ENCODE measurements at regions not wholly inside any gene's neighbourhood (a gene's known extent, or its start where the extent isn't known, plus 50 kb on each side); places are given as distances from the start of the nearest gene placed in this dataset.

DNA sequence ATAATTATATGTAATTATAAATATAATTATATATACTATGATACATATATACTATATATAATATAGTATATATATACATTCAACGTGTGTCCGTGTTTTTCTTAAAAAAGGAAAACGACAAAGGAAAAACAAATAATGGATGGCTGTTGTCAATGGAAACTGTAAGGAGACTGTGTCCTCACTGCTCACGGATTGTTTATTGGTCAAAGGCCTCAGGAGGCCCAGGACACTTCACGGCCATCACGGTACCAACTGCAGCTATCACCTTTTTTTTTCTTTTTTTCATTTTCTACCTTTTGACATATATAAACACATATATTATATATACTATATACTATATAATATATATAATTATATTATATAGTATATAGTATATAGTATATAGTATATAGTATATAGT, 113.4 kb downstream of the SPTSSA start:
- DNase-seq = no peak

DNA sequence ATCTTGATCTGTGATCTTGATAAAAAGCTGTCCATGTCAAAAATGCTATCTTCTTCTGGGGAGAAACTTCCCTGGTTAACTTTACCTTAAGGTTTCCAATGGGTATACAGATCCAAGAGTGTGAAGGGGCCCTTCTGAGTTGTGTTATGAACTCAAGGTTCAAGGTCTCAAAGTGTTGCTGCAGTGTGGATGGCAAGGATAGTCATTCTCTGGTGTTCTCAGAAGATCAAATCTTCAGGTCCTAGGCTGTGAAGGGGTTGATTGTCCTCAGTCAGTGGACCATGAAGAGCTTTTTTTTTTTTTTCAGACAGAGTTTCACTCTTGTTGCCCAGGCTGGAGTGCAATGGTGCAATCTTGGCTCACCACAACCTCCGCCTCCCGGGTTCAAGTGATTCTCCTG, 114.4 kb downstream of the SPTSSA start:
- DNase-seq = no peak

DNA sequence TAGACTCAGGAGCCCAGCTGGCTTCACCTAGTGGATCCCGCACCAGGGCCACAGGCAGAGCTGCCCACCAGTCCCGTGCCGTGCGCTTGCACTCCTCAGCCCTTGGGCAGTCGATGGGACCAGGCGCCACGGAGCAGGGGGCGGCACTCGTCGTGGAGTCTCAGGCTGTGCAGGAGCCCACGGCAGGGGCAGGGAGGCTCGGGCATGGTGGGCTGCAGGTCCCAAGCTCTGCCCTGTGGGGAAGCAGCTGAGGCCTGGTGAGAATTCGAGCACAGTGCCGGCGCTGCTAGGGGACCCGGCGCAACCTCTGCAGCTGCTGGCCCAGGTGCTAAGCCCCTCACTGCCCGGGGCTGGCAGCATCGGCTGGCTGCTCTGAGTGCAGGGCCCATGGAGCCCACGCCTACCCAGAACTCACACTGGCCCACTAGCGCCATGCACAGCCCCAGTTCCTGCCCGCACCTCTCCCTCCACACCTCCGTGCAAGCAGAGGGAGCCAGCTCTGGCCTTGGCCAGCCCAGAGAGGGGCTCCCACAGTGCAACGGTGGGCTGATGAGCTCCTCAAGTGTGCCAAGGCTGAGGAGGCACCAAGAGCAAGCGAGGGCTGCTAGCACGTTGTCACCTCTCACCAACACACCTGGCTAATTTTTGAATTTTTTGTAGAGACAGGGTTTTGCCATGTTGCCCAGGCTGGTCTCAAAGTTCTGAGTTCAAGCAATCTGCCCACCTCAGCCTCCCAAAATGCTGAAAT, 116.1 kb downstream of the SPTSSA start:
- no peak for DNase-seq

DNA sequence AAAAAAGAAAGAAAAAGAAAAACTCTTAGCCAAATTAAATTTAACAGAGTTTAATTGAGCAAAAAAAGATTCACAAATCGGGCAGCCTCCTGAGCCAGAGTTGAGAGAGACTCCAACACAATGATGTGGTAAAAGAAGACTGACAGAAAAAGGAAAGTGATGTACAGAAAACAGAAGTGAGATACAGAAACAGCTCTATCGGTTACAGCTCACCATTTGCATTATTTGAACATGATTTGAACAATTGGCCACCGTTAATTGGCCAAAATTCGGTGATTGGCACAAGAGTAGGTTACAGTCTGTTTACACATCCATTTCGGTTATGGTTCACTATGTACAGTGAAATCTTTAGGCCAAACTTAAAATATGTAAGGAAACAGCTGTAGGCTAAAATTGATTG, 117.7 kb downstream of the SPTSSA start:
- no peak for DNase-seq

DNA sequence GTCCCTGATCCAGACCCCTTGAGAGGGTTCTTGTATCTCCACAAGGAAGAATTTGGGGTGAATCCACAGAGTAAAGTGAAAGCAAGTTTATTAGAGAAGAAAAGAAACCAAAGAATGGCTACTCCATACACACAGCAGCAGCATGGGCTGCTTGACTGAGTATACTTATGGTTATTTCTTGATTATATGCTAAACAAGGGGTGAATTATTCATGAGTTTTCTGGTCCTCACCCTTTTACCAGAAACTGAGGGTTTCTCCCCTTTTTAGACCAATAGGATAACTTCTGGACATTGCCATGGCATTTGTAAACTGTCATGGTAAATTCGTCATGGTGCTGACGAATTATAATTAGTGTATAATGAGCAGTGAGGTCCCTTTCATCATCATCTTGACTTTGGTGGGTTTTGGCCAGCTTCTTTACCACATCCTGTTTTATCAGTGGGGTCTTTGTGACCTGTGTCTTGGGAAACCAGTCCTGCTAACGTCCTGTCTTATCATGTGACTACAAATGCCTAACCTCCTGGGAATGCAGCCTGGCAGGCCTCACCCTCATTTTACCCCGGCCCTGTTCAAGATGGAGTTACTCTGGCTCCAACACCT, 121.9 kb downstream of the SPTSSA start:
- DNase-seq = no peak

DNA sequence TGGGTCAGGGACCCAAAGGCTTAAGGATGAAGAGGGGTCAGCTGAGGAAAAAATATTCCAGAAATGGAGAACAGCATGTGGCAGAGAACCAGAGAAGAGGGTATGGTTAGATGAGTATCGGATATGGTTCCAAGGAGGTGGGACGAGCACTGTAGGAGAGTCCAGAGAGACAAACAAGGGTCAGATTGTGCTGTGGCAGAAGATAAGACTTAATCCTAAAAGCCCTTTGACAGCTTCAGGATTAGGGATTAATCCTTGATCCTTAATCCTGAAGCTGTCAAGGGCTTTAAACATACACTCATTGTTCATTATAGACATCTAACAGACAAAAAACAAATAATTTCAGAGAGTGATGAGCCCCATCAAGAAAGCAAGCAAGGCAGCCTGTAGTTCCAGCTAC, 124.0 kb downstream of the SPTSSA start:
- DNase-seq = no peak

DNA sequence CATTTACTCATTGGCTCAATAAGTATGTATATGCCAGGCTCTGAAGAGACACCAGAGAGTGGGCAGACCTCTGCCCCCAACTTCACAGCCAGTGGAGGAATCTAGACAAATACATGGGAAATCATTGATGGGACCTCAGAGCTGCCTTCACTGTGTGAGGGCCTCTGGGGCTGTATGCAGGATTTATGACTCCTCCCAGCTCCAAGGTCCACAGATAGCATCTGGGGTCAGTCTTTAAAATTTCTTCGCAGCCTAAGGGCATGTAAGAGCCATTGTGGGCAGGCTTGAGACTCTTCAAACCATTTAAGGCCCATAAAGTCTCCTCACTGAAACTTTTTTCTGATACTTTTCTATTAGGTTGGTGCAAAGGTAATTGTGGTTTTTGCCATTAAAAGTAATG, 125.5 kb downstream of the SPTSSA start:
- no peak for DNase-seq

DNA sequence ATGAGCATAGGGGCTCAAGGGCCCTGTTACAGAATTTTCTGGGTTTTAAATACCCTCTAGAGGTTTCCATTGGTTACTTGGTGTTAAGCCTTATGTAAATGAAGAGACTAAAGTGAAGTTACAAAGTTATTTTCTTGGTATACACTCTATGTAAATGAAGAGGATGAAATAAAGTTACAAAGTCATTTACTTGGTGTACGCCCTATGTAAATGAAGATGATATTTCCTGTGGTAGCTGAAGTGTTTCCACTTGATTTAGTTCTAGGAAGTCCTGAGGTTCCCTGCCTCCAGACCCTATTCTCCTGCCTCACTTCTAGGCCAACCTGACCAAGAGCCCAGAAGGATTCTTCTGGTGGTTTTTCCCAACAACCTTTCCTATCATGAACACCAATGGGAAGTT, 126.1 kb downstream of the SPTSSA start:
- DNase-seq = no peak

DNA sequence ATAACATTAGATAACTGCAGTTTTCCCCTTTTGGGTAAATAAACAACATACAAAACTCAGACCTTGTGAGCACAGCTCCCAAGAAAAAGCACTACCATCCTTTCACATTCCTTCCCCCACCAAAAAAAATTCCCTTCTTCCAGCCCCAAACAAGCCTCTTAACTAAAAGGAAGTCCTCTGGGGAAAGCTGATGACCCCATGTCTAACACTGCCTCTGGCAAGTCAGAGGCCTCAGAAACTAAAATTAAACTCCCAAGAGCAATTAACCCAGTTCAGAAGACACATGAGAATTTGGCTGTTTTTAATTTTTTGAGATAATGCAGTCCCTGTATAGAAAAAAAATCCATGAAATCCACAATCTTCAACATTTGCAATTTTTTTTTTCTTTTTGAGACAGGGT, 127.7 kb downstream of the SPTSSA start:
- DNase-seq = no peak

DNA sequence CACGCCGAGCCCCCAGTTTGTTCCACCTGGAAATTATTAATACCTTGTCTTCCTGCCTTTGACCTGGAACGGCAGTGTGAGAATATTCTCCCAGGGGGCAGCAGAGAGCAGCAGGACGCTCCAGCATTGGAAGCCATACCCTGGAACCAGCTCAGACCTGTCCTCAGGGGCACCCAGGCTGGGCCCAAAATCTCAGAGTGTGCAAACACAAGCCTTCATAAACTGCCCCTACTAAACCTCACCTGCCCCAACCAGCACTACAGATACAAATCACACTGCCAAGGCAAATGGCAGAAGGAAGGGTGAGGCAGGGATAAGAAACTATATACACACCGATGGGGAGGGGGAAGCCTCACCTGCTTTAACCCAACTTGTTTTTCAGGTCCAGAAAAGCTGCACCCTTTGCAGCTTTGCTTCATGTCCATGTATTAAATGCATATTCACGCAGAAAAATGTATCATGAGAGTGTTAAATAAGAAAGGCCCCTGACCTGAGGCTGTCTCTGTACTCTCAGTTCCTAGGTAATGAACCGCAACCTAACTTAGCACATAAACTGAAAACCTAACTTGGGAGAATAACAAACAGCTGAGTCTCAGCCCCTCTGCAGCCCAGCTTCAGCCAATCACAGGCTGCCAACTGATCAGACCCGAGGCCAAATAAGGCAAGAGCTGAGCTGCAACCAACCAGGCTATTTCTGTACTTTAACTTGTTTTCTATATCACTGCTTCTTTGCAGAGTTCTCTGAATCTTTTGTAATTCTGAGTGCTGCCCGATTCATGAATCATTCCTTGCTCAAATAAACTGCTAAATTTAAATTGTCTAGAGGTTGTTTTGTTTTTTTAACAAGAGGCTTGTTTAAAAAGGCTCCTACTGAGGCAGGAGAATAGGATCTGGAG, 130.1 kb downstream of the SPTSSA start:
- peak; percentile 58 for DNase-seq

DNA sequence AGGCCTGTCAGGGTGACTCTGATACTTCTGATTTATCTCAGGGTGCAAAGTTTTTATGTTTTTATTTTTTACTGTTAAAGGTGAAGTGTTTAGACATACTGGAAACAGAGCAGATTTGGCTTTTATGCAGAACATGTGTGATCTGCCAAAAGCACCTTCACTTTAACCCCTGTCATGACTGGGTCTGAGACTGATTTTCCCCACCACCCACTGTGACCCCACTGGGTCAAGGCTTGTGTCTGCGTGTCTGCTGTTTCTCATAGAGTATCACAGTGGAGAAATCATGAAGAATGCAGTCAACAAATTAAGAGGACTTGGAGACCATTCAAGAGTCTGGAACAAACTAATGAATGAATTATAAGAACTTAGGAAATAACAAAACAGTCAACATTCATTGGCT, 131.2 kb downstream of the SPTSSA start:
- no peak for DNase-seq

DNA sequence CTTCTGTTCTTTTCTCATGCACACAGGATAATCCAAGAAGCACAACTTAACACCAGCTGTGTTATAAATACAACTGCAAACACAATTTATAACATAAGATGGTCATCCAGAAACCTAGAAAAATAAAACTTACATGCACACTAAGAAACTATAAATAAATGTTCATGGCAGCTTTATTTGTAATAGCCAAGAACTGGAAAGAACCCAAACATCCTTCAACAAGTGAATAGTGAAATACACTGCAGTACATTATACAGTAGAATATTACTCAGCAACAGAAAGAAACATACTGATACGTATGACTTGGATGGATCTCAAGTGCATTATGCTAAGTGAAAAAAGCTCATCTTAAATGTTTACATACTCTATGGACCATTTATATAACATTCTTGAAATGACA, 132.7 kb downstream of the SPTSSA start:
- no peak for DNase-seq

DNA sequence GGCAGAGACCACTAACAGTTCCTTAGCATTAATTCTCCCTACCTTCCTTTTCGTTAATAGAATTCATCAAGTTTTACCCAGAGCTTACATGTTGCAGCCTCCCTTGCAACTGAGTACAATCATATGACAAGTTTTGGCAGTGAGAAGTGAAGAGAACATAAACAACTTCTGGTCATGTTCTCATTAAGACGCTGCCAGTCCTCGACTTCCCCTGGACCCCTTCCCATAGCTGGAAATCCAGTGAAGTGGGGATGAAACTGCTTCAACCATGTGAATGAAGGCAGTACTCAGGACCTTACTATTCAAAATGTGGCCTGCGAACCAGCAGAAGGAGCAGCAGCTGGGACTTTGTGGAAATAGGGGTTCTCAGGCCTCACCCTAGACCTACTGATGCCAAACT, 133.9 kb downstream of the SPTSSA start:
- no peak for DNase-seq

DNA sequence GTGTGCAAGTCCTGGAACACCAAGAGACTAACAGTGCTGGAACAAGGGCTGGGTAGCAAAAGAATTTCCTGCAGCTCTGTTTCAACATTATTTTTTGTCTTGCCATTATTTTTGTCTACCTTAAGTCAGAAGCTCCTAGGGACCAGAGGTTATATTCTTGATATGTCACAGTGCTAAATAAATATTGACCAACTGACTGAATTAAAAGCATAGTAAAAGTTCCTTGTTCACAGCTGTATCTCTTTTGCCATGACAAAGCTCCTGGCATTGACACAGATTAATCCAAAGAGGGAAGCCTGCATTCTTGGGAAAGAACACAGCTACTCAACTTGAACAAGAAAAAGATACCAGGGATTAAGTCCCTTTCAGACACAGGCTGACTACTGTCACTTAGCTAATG, 136.5 kb downstream of the SPTSSA start:
- no peak for DNase-seq

DNA sequence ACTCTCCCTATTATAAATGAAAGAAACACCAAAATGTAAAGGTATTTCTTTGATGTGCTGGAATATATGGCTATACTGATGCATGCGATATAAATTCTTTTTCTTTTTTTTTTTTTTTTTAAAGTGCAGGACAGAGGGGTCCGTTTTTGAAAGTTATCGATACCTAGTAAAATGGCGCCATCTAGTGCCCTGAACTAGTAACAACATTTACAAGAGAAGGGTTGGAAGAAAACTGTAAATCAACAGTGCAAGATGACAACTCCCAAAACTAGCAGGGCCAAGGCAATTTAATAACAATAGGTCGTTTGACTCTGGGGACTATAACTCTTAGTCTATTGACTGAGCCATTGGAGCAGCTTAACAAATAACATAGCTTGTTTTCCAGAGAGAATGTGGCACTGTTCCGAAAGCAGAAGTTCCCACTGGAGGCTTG, 137.7 kb downstream of the SPTSSA start:
- DNase-seq = no peak

DNA sequence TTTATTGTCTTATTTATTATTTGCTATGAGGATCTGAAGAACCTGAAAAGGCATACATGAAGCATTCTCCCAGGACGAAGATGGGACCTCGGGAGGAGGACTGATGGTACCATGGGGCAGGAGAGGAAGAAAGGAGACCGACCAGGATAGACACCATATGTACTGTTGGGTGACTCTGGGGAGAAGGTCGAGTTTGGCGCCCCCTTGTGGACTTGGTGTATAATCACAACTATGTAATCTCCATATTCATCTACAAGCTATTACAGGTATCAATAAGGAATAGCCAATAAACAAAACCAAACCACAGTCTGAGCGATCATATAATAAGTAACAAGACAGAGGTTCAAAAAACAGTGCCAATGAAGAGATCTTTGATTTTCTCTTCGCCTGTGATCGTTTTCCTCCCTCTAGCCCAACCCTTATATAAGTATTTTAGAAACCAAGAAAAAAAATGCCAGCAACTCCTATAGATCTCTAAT, 139.1 kb downstream of the SPTSSA start:
- DNase-seq = peak; percentile 63

DNA sequence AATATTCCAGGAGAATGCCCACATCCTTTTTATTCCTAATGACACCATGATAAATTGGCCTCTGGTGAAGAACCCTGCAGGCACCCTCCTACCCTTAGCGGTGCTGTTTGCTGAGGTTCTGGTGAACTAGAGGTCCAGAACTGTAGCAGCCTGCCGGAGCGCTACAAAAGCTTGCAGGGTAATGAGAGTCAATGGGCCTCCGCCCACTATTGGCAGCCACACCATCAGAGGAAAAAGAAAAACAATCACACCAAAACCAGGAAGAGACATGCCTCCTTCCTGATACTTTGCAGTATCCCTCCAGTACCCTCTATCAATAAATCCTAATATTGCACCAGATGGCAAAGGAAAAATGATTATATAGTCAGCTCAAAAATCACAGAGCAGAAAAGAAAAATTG, 142.9 kb downstream of the SPTSSA start:
- no peak for DNase-seq

DNA sequence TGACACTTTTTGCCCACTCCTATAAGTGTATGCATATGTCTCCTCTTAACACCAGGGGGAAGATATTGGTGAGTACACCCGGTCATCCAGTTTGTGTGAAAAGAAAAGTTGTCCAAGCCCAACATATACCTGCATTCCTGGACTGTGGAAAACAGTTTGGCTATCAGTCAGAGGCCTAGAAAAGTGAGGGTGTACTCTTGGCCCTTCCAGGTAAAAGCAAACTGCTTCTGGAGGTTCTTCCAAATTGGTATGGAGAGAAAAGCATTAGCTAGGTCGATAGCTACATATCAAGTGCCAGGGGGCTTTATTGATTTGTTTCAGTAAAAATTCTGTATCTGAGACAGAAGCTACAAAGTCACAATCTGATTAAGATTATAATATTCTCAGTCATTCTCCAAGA, 144.0 kb downstream of the SPTSSA start:
- DNase-seq = no peak

DNA sequence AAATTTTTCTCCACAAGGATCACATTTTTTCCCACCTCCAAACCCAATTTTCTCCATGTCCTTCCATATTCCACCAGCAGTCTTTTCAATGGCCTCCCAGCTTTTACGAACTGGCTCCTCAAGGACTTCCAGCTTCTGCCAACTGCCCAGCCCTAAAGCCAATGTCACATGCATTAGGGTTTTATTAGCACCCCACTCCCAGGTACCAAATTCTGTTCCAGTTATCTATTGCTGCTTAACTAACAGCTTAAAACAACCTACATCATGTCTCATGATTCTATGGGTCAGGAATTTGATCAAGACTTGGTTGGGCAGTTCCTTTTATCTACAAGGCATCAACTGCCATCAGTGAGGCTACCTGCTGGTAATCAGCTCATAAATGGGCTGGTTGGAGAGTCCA, 151.3 kb downstream of the SPTSSA start:
- no peak for DNase-seq

DNA sequence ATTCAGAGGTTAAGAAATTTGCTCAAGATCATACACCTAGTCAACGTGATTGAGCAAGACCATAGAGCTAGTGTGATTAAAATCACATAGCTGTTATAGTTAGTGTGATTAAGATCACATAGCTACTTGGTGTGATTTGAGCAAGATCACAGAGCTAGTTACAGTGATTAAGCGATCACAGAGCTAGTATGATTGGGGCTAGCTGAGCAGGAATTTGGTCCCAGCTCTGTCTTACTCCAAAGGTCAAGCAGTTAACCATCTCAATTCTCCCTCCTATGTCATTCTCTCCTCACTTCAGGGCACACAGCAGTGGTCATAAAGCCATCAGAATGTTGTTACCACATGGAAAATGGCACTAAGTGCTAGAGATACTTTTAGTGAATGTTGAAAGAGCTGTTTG, 158.2 kb downstream of the SPTSSA start:
- no peak for DNase-seq

DNA sequence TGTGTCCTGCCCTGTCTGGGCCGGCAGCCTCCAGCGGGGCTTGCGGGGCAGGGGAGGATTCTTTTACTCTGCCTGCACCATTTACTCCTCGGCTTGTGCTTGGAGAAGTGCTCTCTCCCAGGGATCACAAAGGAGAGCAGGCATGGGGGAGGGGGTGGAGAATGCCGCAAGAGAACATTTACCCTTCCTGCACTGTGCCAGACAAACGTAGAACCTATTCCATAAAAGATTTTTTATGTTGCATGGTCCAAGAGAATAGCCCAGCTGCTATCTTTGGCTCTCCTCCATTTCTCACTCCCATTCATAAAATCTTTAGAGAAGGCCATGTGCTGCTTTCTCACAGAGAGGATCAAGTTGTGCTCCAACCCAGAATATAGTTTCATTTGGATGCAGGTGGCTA, 159.4 kb downstream of the SPTSSA start:
- DNase-seq = no peak

DNA sequence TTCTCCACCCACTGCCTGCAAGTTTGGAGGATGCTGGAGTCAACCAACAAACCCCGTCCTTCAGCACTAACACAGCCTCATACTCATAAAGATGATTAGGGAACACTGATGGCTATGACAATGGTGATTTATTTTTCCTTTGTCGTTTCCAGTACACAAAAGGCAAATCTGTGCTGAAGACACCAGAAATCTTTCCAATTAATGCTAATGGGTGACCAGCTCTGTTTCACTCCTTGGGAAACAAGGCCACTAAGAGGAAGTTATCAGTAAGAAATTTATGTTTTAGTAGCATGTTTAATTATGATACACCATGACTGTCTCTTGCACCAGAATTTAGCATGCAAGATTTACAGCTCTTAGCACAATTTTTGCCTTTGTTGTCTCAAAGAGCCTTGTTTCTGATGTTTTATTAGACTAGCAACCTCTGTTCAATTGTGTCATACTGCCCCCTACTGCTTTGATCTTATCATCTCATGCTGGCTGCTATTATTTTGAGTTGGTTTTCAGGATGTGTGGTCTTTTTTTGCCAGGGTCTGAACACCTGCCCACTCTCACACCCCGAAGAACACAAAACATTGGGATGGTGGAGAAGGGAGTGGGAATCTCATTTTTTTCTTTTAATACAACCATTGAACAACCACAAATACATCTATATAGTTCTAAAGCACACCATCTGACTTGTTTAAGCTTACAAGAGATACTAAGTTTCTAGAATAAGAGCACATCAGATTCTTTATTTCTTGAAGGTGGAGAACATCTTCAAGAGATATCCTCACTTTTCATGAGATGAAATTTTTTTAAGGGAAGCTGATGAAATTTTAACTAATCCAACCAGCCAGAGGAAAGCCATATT, 160.9 kb downstream of the SPTSSA start:
- no peak for DNase-seq

DNA sequence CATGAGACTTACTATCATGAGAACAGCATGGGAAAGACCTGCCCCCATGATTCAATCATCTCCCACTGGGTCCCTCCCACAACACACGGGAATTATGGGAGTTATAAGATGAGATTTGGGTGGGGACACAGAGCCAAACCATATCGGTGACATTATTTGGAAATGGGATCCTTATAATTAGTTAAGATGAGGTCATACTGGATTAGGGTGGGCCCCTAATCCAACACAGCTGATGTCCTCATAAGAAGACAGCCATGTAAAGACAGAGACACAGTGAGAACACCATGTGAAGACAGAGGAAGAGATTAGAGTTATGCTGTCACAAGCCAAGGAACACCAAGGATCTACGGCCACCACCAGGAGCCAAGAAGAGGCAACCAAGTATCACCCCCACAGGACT, 161.7 kb downstream of the SPTSSA start:
- DNase-seq = no peak

All from stimulated activated CD4-positive, alpha-beta T cell treated with anti-CD3 and anti-CD28 coated beads, Interleukin-1b, Interleukin-23, amount 100 ng/mL, for 48 hours (primary cell).